HUES48 (cell line): ENCODE measurements at regions not wholly inside any gene's neighbourhood (a gene's known extent, or its start where the extent isn't known, plus 50 kb on each side); places are given as distances from the start of the nearest gene placed in this dataset.
"Not testable (repeated sequence)": the region's sequence is repeated elsewhere in the genome, so short reads cannot be mapped to it uniquely, and the experiment has no call there.

ENCODE experiments used
- H3K27ac ChIP-seq: one replicate; pipeline ENCODE4 v1.7.0; 2013; ENCODE audit warnings: low read depth, low read length, inconsistent platforms
- H3K27me3 ChIP-seq: 2 replicates; pipeline ENCODE4 v1.6.1; 2013; ENCODE audit warnings: mild to moderate bottlenecking, low read length; ENCODE audit not compliant: control insufficient read depth, insufficient read depth
- H3K36me3 ChIP-seq: 2 replicates; pipeline ENCODE4 v1.6.1; 2013; ENCODE audit warnings: low read length; ENCODE audit not compliant: control insufficient read depth, insufficient read depth
- H3K4me1 ChIP-seq: 2 replicates; pipeline ENCODE4 v1.6.1; 2013; ENCODE audit warnings: mild to moderate bottlenecking, low read length; ENCODE audit not compliant: control insufficient read depth, insufficient read depth
- H3K4me3 ChIP-seq: 2 replicates; pipeline ENCODE4 v1.5.1; 2013; ENCODE audit warnings: mild to moderate bottlenecking, low read depth, low read length
- H3K9ac ChIP-seq: 2 replicates; pipeline ENCODE4 v1.6.1; 2013; ENCODE audit warnings: mild to moderate bottlenecking, low read depth, low read length, moderate library complexity
- H3K9me3 ChIP-seq: 2 replicates; pipeline ENCODE4 v1.6.1; 2013; ENCODE audit warnings: low read length; ENCODE audit not compliant: control insufficient read depth, insufficient read depth

DNA sequence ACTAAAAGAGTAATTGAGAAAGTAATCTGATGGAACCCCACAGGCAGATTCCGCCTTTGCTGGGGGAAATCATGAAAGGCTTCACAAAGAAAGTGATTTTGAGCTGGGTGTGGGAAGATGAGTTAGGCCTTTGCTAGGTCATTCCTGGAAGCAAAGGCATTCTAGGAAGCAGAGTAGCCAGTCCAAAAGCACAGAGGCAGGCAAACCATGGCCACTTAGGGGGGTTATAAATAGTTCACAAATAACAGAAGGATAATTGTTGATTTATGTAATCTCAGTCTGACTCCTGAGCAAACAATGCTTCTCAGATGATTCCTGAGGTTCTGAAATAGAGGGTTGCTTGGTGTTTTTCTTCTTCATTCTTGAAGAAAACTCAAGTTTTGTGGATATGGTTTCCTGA, 576.3 kb downstream of the NTRK3 start:
- H3K9me3 ChIP-seq, result no peaks in the 10 kb centered on the region
- no peaks in the 10 kb centered on the region for H3K27me3 ChIP-seq
- no peak overlapping the region for H3K4me3 ChIP-seq
- H3K9ac ChIP-seq, result no peak overlapping the region
- no peak overlapping the region for H3K27ac ChIP-seq
- no peaks in the 10 kb centered on the region for H3K36me3 ChIP-seq
- H3K4me1 ChIP-seq, result no peaks in the 10 kb centered on the region

- Histone ChIP-seq H3K36me3 (no peaks in the 10 kb centered on the region), H3K27me3 (no peaks in the 10 kb centered on the region), H3K9ac (no peak overlapping the region), H3K27ac (no peak overlapping the region), H3K4me3 (no peak overlapping the region), H3K9me3 (no peaks in the 10 kb centered on the region), H3K4me1 (no peaks in the 10 kb centered on the region)
These were observed 581.3 kb downstream of the NTRK3 start for GRCh38 chr15:87675271-87675670.

DNA sequence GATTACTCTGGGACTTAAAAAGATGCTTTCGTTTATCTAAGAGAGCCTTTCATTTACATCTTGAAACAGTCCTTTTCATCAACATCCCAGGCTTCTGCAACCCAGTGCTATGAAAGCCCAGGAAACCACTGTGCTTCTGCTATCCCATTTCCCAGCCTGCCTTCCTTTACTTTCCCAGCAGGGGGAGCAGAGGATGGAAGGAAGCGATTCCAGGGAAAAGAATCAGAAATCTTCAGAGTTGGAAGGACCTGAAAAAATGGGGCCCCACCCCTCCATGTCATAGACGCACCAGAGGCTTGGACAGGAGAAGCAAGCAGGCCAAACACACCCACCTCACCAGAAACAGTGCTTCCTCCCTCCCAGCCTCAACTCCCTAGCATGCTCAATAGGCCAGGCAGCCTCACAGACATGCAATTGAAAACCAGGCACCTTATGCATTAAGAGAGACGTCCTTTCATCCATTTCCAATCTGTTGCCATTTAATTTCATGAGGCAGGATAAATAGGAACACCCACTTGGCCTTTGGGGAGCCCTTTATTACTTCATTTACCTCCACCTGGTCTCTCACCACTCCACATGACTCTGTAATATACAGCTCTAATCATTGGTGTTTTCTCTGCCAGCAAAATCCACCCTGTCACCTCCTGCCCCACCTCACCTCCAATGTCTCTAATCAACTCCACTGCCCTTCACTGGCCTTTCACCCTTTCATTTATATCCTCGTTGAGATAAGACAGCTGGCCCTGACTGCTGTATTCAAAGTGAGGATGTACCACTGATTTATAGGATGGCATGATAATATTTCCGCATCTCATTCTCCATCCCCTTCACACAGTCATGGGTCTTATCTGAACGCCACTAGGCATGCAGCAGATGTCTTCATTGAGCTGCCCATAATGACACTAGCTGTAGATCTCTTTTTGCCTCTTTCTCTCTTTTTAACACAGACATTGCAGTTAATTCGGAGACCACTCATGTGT, 583.9 kb downstream of the NTRK3 start:
- no peak overlapping the region for H3K4me3 ChIP-seq
- H3K9ac ChIP-seq, result no peak overlapping the region
- H3K27ac ChIP-seq, result no peak overlapping the region
- peaks cover 5% of the 10 kb centered on the region for H3K9me3 ChIP-seq
- H3K27me3 ChIP-seq, result no peaks in the 10 kb centered on the region
- no peaks in the 10 kb centered on the region for H3K4me1 ChIP-seq
- H3K36me3 ChIP-seq, result no peaks in the 10 kb centered on the region

- Histone ChIP-seq H3K36me3 (no peaks in the 10 kb centered on the region), H3K4me3 (no peak overlapping the region), H3K9ac (no peak overlapping the region), H3K4me1 (no peaks in the 10 kb centered on the region), H3K9me3 (peaks cover 16% of the 10 kb centered on the region), H3K27ac (no peak overlapping the region), H3K27me3 (no peaks in the 10 kb centered on the region)
These were observed 585.2 kb downstream of the NTRK3 start for GRCh38 chr15:87671289-87671688.

GRCh38 chr15:87669846-87670245, 586.7 kb downstream of the NTRK3 start:
- H3K36me3 ChIP-seq, result no peaks in the 10 kb centered on the region
- H3K27me3 ChIP-seq, result no peaks in the 10 kb centered on the region
- H3K9ac ChIP-seq, result no peak overlapping the region
- H3K27ac ChIP-seq, result no peak overlapping the region
- peaks cover 16% of the 10 kb centered on the region for H3K9me3 ChIP-seq
- no peaks in the 10 kb centered on the region for H3K4me1 ChIP-seq
- no peak overlapping the region for H3K4me3 ChIP-seq

DNA sequence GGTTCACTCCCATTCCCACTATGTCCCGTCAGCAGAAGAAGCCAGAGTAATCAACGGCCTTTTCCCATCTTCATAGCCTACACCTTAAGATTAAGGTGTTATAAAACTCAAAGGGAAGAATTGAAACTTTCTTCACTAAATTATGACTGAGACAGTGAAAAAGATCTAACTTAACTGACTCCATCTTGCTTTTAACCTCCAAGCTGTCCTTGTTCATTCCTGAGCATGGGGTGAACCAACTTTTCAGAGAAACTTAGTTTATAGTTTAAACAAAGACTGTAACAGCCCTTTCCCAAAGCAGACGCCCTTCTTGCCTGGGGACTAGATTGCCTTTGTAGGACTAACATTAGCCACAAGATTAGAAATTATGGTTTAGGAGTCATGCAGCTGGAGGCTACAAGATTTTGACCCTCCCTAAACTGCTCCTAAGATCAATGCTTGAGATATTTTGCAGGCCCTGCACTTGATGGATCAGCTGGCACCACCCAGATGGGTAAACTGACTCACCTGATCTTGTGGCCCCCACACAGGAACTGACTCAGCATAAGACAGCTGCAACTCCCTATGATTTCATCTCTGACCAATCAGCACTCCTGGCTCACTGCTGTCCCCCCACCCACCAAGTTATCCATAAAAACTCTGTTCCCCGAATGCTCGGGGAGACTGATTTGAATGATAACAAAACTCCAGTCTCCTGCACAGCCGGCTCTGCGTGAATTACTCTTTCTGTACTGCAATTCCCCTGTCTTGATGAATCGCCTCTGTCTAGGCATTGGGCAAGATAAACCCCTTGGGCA, 587.6 kb downstream of the NTRK3 start:
- H3K9me3 ChIP-seq, result peaks cover 16% of the 10 kb centered on the region
- not testable (repeated sequence) for H3K27me3 ChIP-seq, H3K36me3 ChIP-seq, H3K27ac ChIP-seq, H3K4me1 ChIP-seq, H3K4me3 ChIP-seq, H3K9ac ChIP-seq

DNA sequence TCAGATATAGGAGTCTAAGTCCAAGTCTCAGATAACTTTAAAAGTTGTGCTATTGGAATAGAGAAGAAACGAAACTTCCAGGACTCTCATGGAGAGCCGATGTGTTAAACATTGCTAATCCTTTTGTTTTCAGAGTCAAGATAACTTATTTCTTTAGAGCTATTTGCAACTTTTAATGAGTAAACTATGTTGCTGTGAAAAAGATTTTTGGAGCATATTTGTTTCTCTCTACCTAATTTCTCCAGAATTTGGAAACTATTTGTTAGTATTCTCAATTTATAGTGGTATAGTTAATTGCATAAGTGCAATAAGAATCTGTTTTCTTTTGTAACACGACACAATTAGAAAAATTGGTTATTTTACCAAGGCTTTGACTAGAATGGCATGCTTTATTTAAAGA, 588.9 kb downstream of the NTRK3 start:
- H3K9me3 ChIP-seq, result peaks cover 16% of the 10 kb centered on the region
- H3K27ac ChIP-seq, result no peak overlapping the region
- no peaks in the 10 kb centered on the region for H3K27me3 ChIP-seq
- H3K9ac ChIP-seq, result no peak overlapping the region
- no peak overlapping the region for H3K4me3 ChIP-seq
- H3K36me3 ChIP-seq, result no peaks in the 10 kb centered on the region
- H3K4me1 ChIP-seq, result no peaks in the 10 kb centered on the region

GRCh38 chr15:87662575-87662974, 594.0 kb downstream of the NTRK3 start:
- H3K4me1 ChIP-seq, result no peaks in the 10 kb centered on the region
- peaks cover 11% of the 10 kb centered on the region; the same call in 1 of the 2 replicates for H3K9me3 ChIP-seq
- H3K4me3 ChIP-seq, result no peak overlapping the region
- no peaks in the 10 kb centered on the region for H3K27me3 ChIP-seq
- H3K27ac ChIP-seq, result no peak overlapping the region
- H3K9ac ChIP-seq, result no peak overlapping the region
- H3K36me3 ChIP-seq, result no peaks in the 10 kb centered on the region

- Histone ChIP-seq H3K27me3 (no peaks in the 10 kb centered on the region), H3K9me3 (0 out of 2 replicates have a peak, but pooled peaks cover 2% of the 10 kb centered on the region), H3K9ac (no peak overlapping the region), H3K36me3 (no peaks in the 10 kb centered on the region), H3K27ac (no peak overlapping the region), H3K4me1 (no peaks in the 10 kb centered on the region), H3K4me3 (no peak overlapping the region)
These were observed 594.8 kb downstream of the NTRK3 start for GRCh38 chr15:87661454-87662355.

- H3K27me3 ChIP-seq, result no peaks in the 10 kb centered on the region
- no peaks in the 10 kb centered on the region for H3K36me3 ChIP-seq
- no peaks in the 10 kb centered on the region for H3K9me3 ChIP-seq
- no peak overlapping the region for H3K4me3 ChIP-seq
- H3K4me1 ChIP-seq, result no peaks in the 10 kb centered on the region
- no peak overlapping the region for H3K9ac ChIP-seq
- H3K27ac ChIP-seq, result no peak overlapping the region
These were observed 596.0 kb downstream of the NTRK3 start for GRCh38 chr15:87660251-87661129.
